ENCODE measurements at regions not wholly inside any gene's neighbourhood (a gene's known extent, or its start where the extent isn't known, plus 50 kb on each side); places are given as distances from the start of the nearest gene placed in this dataset.

GRCh38 chr5:82984786-82985735 is 92.1 kb downstream of the TMEM167A start:
- no peak overlapping the region for H3K9ac ChIP-seq (ENCODE audit: control insufficient read depth, insufficient read depth, low read length)
- BruUV-seq (replicated peaks) = no TSS peak
- H3K27me3 ChIP-seq (replicated peaks in 1 of 2; ENCODE audit: control insufficient read depth in 2 of 2, insufficient read depth in 2 of 2, low read length in 1 of 2) = no peaks in the 10 kb centered on the region
- no peak overlapping the region for H3K4me3 ChIP-seq
- FAIRE-seq = no peak
- in situ Hi-C loops (cut with MboI) = no loop called here
- H3K36me3 ChIP-seq (ENCODE audit: control insufficient read depth in 2 of 2, insufficient read depth in 2 of 2, low read length in 1 of 2) = no peaks in the 10 kb centered on the region
- no peaks in the 10 kb centered on the region for H3K4me1 ChIP-seq (ENCODE audit: control insufficient read depth, insufficient read depth, low read length)
- no peaks in the 10 kb centered on the region for H3K79me2 ChIP-seq (ENCODE audit: control insufficient read depth, insufficient read depth, low read length)
- H2AFZ ChIP-seq (ENCODE audit: control insufficient read depth, low read depth, low read length) = peak overlapping the region; percentile 67
- ChIA-PET POLR2A (interaction anchor here (1.2 kb wide), 1 partner anchor 94 kb away, joined by 6 read pairs; no protein-coding TSS in a partner anchor), SMC1A (ENCODE audit: uncharacterized antibody, unreplicated experiment) (interaction anchor here (0.7 to 1.8 kb wide), 5 partner anchors 14 to 176 kb away, joined by 3 to 4 read pairs (median 3); no protein-coding TSS in a partner anchor), CTCF (no interaction called here), RAD21 (ENCODE audit: unreplicated experiment) (no interaction called here)
- H3K4me2 ChIP-seq (ENCODE audit: control insufficient read depth, insufficient read depth) = 0 out of 2 replicates have a peak overlapping the region, but pooled peaks have one; percentile 30
- intact Hi-C loops (cut with micrococcal nuclease; ENCODE audit: unreplicated experiment) = no loop called here
- no peak for DNase-seq (ENCODE audit: low read depth, low spot score)
- WGBS (ENCODE audit: insufficient coverage, insufficient replicate concordance, low lambda C conversion rate, missing lambda C conversion rate) = 44% methylated on average over 10 of the region's 10 CpGs
- H4K20me1 ChIP-seq (ENCODE audit: control insufficient read depth, insufficient read depth) = no peaks in the 10 kb centered on the region
- H3K27ac ChIP-seq (ENCODE audit: control insufficient read depth, insufficient read depth) = no peak overlapping the region
- no peaks in the 10 kb centered on the region for H3K9me3 ChIP-seq (replicated peaks; ENCODE audit: control insufficient read depth, insufficient read depth, low read length)
- no peak for ATAC-seq
- TF ChIP-seq FOXK2 (IDR thresholded peaks at IDR 0.05) (no peak), KLF5 (IDR thresholded peaks at IDR 0.05; ENCODE audit: partially characterized antibody) (no peak), SUZ12 (IDR thresholded peaks at IDR 0.05; ENCODE audit: unreplicated experiment) (no peak), STAT3 (IDR thresholded peaks at IDR 0.05; ENCODE audit: low read depth, low read length) (no peak), ZSCAN29 (IDR thresholded peaks at IDR 0.05) (no peak), GATAD2B (conservative IDR thresholded peaks at IDR 0.05; ENCODE audit: low read depth) (no peak), POLR2A (IDR thresholded peaks at IDR 0.05; ENCODE audit: low read depth, low read length) (no peak), HDAC6 (IDR thresholded peaks at IDR 0.05; ENCODE audit: unreplicated experiment) (no peak), ATF2 (IDR thresholded peaks at IDR 0.05; ENCODE audit: low read length) (no peak)
- TF ChIP-seq, protein P1, sequence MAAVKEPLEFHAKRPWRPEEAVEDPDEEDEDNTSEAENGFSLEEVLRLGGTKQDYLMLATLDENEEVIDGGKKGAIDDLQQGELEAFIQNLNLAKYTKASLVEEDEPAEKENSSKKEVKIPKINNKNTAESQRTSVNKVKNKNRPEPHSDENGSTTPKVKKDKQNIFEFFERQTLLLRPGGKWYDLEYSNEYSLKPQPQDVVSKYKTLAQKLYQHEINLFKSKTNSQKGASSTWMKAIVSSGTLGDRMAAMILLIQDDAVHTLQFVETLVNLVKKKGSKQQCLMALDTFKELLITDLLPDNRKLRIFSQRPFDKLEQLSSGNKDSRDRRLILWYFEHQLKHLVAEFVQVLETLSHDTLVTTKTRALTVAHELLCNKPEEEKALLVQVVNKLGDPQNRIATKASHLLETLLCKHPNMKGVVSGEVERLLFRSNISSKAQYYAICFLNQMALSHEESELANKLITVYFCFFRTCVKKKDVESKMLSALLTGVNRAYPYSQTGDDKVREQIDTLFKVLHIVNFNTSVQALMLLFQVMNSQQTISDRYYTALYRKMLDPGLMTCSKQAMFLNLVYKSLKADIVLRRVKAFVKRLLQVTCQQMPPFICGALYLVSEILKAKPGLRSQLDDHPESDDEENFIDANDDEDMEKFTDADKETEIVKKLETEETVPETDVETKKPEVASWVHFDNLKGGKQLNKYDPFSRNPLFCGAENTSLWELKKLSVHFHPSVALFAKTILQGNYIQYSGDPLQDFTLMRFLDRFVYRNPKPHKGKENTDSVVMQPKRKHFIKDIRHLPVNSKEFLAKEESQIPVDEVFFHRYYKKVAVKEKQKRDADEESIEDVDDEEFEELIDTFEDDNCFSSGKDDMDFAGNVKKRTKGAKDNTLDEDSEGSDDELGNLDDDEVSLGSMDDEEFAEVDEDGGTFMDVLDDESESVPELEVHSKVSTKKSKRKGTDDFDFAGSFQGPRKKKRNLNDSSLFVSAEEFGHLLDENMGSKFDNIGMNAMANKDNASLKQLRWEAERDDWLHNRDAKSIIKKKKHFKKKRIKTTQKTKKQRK (IDR thresholded peaks at IDR 0.05; ENCODE audit: low read depth, low read length) = no peak
- TF ChIP-seq, protein P2, sequence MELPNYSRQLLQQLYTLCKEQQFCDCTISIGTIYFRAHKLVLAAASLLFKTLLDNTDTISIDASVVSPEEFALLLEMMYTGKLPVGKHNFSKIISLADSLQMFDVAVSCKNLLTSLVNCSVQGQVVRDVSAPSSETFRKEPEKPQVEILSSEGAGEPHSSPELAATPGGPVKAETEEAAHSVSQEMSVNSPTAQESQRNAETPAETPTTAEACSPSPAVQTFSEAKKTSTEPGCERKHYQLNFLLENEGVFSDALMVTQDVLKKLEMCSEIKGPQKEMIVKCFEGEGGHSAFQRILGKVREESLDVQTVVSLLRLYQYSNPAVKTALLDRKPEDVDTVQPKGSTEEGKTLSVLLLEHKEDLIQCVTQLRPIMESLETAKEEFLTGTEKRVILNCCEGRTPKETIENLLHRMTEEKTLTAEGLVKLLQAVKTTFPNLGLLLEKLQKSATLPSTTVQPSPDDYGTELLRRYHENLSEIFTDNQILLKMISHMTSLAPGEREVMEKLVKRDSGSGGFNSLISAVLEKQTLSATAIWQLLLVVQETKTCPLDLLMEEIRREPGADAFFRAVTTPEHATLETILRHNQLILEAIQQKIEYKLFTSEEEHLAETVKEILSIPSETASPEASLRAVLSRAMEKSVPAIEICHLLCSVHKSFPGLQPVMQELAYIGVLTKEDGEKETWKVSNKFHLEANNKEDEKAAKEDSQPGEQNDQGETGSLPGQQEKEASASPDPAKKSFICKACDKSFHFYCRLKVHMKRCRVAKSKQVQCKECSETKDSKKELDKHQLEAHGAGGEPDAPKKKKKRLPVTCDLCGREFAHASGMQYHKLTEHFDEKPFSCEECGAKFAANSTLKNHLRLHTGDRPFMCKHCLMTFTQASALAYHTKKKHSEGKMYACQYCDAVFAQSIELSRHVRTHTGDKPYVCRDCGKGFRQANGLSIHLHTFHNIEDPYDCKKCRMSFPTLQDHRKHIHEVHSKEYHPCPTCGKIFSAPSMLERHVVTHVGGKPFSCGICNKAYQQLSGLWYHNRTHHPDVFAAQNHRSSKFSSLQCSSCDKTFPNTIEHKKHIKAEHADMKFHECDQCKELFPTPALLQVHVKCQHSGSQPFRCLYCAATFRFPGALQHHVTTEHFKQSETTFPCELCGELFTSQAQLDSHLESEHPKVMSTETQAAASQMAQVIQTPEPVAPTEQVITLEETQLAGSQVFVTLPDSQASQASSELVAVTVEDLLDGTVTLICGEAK (IDR thresholded peaks at IDR 0.05; ENCODE audit: borderline replicate concordance) = no peak

Data from GM12878 (cell line).